ENCODE measurements at regions not wholly inside any gene's neighbourhood (a gene's known extent, or its start where the extent isn't known, plus 50 kb on each side); places are given as distances from the start of the nearest gene placed in this dataset.
"Not testable (repeated sequence)": the region's sequence is repeated elsewhere in the genome, so short reads cannot be mapped to it uniquely, and the experiment has no call there.

- TF ChIP-seq CTCF (conservative IDR thresholded peaks at IDR 0.05; ENCODE audit: low read depth, low read length), result no peak
- no peak for DNase-seq (ENCODE audit: low read depth)
- no peak overlapping the region for H3K4me3 ChIP-seq (ENCODE audit: low read length)
Measured at GRCh38 chr5:106454050-106454449, 1216.7 kb downstream of the EFNA5 start.

GRCh38 chr5:106451998-106452397 is 1218.7 kb downstream of the EFNA5 start:
- no peak for DNase-seq (ENCODE audit: low read depth)
- H3K4me3 ChIP-seq (ENCODE audit: low read length), result no peak overlapping the region
- TF ChIP-seq CTCF (conservative IDR thresholded peaks at IDR 0.05; ENCODE audit: low read depth, low read length), result no peak

GRCh38 chr5:106443746-106444145 is 1227.0 kb downstream of the EFNA5 start:
- TF ChIP-seq CTCF (conservative IDR thresholded peaks at IDR 0.05; ENCODE audit: low read depth, low read length), result no peak
- DNase-seq (ENCODE audit: low read depth), result no peak
- H3K4me3 ChIP-seq (ENCODE audit: low read length), result no peak overlapping the region

GRCh38 chr5:106435185-106435584 is 1235.6 kb downstream of the EFNA5 start:
- TF ChIP-seq CTCF (conservative IDR thresholded peaks at IDR 0.05; ENCODE audit: low read depth, low read length), result no peak
- no peak overlapping the region for H3K4me3 ChIP-seq (ENCODE audit: low read length)
- DNase-seq (ENCODE audit: low read depth), result no peak

- not testable (repeated sequence) for H3K4me3 ChIP-seq (ENCODE audit: low read length); DNase-seq (ENCODE audit: low read depth)
Measured at GRCh38 chr5:106430733-106431132, 1240.0 kb downstream of the EFNA5 start.

- TF ChIP-seq CTCF (conservative IDR thresholded peaks at IDR 0.05; ENCODE audit: low read depth, low read length), result no peak
- no peak for DNase-seq (ENCODE audit: low read depth)
- H3K4me3 ChIP-seq (ENCODE audit: low read length), result no peak overlapping the region
Measured at GRCh38 chr5:106423109-106423897, 1247.4 kb downstream of the EFNA5 start.

- no peak for DNase-seq (ENCODE audit: low read depth)
- TF ChIP-seq CTCF (conservative IDR thresholded peaks at IDR 0.05; ENCODE audit: low read depth, low read length), result no peak
- H3K4me3 ChIP-seq (ENCODE audit: low read length), result no peak overlapping the region
Measured at GRCh38 chr5:106420102-106420501, 1250.6 kb downstream of the EFNA5 start.
